Heart left ventricle (tissue), 13 donors: ENCODE measurements at regions not wholly inside any gene's neighbourhood (a gene's known extent, or its start where the extent isn't known, plus 50 kb on each side); places are given as distances from the start of the nearest gene placed in this dataset.

Source experiments
- POLR2A ChIP-seq, 2 donors: fragments of 450-650 bp; IDR thresholded peaks; one replicate each; pipeline ENCODE4 v1.6.1; 2017; ENCODE audit warnings: antibody characterized with exemption in 2 of 2, mild to moderate bottlenecking in 2 of 2, moderate library complexity in 2 of 2
- TF ChIP-seq, protein P1 (sequence below), 12 donors: fragments of 200-600 bp; sonication (generic) in 4 of 12; IDR thresholded peaks; one replicate each; pipeline versions ENCODE4 v1.5.0 to v1.8.0; 2018 to 2022; ENCODE audit warnings: antibody characterized with exemption in 12 of 12, mild to moderate bottlenecking in 5 of 12
- donor health status: ischemic (EF 13 %, LVEDD 7.1; RV severe dilation, severe dysfunction).
- donor health status: DM: no; HTN: yes; CAD: no.
- donor health status: DM: no; HTN: no; CAD: no.
- donor health status: ischemic (EF 25% LVEDD 6.9; RV normal size, moderate dysfunction).
- donor health status: ischemic (EF 25% LVEDD 5.7; RV mildly dilated, moderate dysfunction).
- donor health status: ischemic (EF 35%, LVEDD 5.7; RV mildly dilated, moderate dysfunction).
- donor health status: nonischemic (EF 11% LVEDD 7.7; RV severe dilation, severe dysfunction).
- donor health status: DM: yes; HTN: yes; CAD: no.
- donor health status: PGD.
- donor health status: ischemic (EF 29% LVEDD 5.4; RV normal size, mild dysfunction).
- donor health status: nonischemic (EF 23%, LVEDD 6.1; RV moderate dilation, normal function).

- TF ChIP-seq POLR2A (IDR thresholded peaks at IDR 0.05): no peak
- TF ChIP-seq, protein P1, sequence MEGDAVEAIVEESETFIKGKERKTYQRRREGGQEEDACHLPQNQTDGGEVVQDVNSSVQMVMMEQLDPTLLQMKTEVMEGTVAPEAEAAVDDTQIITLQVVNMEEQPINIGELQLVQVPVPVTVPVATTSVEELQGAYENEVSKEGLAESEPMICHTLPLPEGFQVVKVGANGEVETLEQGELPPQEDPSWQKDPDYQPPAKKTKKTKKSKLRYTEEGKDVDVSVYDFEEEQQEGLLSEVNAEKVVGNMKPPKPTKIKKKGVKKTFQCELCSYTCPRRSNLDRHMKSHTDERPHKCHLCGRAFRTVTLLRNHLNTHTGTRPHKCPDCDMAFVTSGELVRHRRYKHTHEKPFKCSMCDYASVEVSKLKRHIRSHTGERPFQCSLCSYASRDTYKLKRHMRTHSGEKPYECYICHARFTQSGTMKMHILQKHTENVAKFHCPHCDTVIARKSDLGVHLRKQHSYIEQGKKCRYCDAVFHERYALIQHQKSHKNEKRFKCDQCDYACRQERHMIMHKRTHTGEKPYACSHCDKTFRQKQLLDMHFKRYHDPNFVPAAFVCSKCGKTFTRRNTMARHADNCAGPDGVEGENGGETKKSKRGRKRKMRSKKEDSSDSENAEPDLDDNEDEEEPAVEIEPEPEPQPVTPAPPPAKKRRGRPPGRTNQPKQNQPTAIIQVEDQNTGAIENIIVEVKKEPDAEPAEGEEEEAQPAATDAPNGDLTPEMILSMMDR (IDR thresholded peaks at IDR 0.05): no peak
Measured at GRCh38 chr3:72149645-72150300, 364.8 kb upstream of the PROK2 start.
